ENCODE measurements at regions not wholly inside any gene's neighbourhood (a gene's known extent, or its start where the extent isn't known, plus 50 kb on each side); places are given as distances from the start of the nearest gene placed in this dataset.
"Not testable (repeated sequence)": the region's sequence is repeated elsewhere in the genome, so short reads cannot be mapped to it uniquely, and the experiment has no call there.

GRCh38 chr1:177665935-177666334 is 303.9 kb downstream of the SEC16B start:
- H3K4me3 Mint-ChIP-seq = no peak overlapping the region
- no peaks in the 10 kb centered on the region for H3K4me1 Mint-ChIP-seq
- H3K27me3 Mint-ChIP-seq = no peaks in the 10 kb centered on the region
- ATAC-seq = no peak
- H3K27ac Mint-ChIP-seq = no peak overlapping the region
- no peak for DNase-seq
- H3K9me3 Mint-ChIP-seq = peaks cover 3 to 7% of the 10 kb centered on the region in 2 donors

DNA sequence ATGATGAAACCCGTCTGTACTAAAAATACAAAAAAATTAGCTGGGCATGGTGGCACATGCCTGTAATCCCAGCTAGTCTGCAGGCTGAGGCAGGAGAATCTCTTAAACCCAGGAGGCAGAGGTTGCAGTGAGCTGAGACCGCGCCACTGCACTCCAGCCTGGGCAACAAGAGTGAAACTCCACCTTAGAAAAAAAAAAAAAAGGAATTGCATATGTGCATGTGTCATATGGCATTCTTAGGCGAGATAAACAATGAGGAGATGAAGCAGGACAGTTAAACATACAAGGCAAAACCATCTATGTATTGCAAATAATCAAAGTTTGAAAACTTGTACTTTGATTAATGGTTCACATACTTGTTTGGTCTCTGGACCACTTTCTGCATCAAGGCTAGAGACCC is 305.1 kb downstream of the SEC16B start:
- ATAC-seq, H3K27me3 Mint-ChIP-seq, H3K27ac Mint-ChIP-seq, H3K9me3 Mint-ChIP-seq, DNase-seq, H3K4me1 Mint-ChIP-seq, H3K4me3 Mint-ChIP-seq: not testable (repeated sequence)

- no peak overlapping the region for H3K27ac Mint-ChIP-seq
- no peaks in the 10 kb centered on the region for H3K27me3 Mint-ChIP-seq
- no peak for DNase-seq
- no peaks in the 10 kb centered on the region for H3K4me1 Mint-ChIP-seq
- no peak for ATAC-seq
- H3K9me3 Mint-ChIP-seq = peaks cover 8 to 17% of the 10 kb centered on the region in 2 donors
- H3K4me3 Mint-ChIP-seq = no peak overlapping the region
Observed at GRCh38 chr1:177660188-177660587, 309.7 kb downstream of the SEC16B start.

DNA sequence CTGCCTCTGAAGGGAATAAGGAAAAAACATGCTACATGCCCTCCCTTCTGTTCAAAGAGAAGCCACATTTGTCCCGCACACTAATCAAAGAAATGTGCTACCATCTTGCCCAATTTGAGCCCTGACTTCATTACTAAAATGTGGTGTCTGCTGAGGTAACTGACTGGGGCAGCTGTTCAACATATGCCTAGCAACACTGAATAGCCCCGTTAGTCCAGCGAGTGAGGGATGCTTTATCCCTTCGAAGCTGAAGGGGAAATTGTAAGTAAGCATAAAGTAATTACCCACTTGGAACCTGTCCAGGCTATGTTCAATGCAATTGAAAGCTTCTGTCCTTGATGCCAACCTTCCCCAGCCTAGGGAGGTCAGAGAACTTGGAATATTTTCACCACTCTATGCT is 310.6 kb downstream of the SEC16B start:
- H3K4me1 Mint-ChIP-seq = no peaks in the 10 kb centered on the region
- no peak overlapping the region for H3K4me3 Mint-ChIP-seq
- H3K27me3 Mint-ChIP-seq = no peaks in the 10 kb centered on the region
- ATAC-seq (no peak), DNase-seq (no peak)
- H3K9me3 Mint-ChIP-seq = peaks cover 8 to 17% of the 10 kb centered on the region in 2 donors
- H3K27ac Mint-ChIP-seq = no peak overlapping the region

DNA sequence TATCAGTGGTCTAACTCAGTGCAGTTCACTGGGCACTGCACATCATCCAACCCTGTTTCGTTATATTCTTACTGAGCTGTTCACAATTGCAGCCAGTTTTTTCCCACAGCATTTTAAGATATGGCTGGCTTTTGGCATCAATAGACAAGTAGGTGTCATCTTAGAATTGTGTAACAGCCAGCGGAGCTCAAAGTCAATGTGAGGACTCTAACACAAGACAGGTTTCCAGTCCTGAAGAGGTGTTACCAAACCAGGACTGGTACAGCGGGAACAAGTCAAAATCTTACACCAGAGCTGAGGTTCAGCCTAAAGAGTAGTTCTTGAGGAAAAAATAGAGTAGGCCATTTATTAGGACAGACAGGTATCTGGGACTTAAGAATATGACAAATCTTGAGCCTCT is 313.3 kb downstream of the SEC16B start:
- H3K9me3 Mint-ChIP-seq = peaks cover 8 to 17% of the 10 kb centered on the region in 2 donors
- H3K4me1 Mint-ChIP-seq = no peaks in the 10 kb centered on the region
- no peaks in the 10 kb centered on the region for H3K27me3 Mint-ChIP-seq
- no peak overlapping the region for H3K27ac Mint-ChIP-seq
- ATAC-seq (no peak), DNase-seq (no peak)
- no peak overlapping the region for H3K4me3 Mint-ChIP-seq

DNA sequence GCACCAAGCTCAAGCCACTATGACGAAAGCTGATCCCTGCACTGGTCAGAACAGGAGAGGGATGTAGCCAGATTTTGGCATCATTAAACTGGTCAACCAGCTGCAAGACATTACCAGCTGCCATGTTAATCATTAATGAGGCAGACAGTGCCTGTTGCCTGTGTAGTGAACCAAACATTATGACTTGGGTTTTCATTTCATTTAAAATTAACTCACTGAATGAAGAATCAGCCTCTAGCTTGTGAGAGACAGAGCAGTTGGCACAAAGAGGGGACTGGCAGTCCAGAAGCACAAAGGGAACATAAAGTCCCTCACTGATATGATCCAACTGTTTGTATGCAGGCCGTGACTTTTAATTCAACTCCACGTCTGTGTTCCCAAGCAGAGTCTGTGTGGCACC is 318.9 kb downstream of the SEC16B start:
- H3K4me1 Mint-ChIP-seq = no peaks in the 10 kb centered on the region
- H3K4me3 Mint-ChIP-seq = no peak overlapping the region
- no peaks in the 10 kb centered on the region for H3K27me3 Mint-ChIP-seq
- no peak for ATAC-seq
- no peak for DNase-seq
- no peak overlapping the region for H3K27ac Mint-ChIP-seq
- peaks cover 0 to 3% of the 10 kb centered on the region in 2 donors for H3K9me3 Mint-ChIP-seq

GRCh38 chr1:177648731-177649265 is 321.1 kb downstream of the SEC16B start:
- H3K27me3 Mint-ChIP-seq = no peaks in the 10 kb centered on the region
- no peaks in the 10 kb centered on the region for H3K4me1 Mint-ChIP-seq
- DNase-seq (no peak), ATAC-seq (no peak)
- H3K27ac Mint-ChIP-seq = no peak overlapping the region
- H3K9me3 Mint-ChIP-seq = peaks cover 7 to 8% of the 10 kb centered on the region in 2 donors
- no peak overlapping the region for H3K4me3 Mint-ChIP-seq

- DNase-seq (no peak), ATAC-seq (no peak)
- Mint-ChIP-seq H3K27ac (no peak overlapping the region), H3K4me3 (no peak overlapping the region), H3K9me3 (peaks cover 7 to 8% of the 10 kb centered on the region in 2 donors), H3K4me1 (no peaks in the 10 kb centered on the region), H3K27me3 (no peaks in the 10 kb centered on the region)
Observed at GRCh38 chr1:177648138-177648537, 321.7 kb downstream of the SEC16B start.

DNA sequence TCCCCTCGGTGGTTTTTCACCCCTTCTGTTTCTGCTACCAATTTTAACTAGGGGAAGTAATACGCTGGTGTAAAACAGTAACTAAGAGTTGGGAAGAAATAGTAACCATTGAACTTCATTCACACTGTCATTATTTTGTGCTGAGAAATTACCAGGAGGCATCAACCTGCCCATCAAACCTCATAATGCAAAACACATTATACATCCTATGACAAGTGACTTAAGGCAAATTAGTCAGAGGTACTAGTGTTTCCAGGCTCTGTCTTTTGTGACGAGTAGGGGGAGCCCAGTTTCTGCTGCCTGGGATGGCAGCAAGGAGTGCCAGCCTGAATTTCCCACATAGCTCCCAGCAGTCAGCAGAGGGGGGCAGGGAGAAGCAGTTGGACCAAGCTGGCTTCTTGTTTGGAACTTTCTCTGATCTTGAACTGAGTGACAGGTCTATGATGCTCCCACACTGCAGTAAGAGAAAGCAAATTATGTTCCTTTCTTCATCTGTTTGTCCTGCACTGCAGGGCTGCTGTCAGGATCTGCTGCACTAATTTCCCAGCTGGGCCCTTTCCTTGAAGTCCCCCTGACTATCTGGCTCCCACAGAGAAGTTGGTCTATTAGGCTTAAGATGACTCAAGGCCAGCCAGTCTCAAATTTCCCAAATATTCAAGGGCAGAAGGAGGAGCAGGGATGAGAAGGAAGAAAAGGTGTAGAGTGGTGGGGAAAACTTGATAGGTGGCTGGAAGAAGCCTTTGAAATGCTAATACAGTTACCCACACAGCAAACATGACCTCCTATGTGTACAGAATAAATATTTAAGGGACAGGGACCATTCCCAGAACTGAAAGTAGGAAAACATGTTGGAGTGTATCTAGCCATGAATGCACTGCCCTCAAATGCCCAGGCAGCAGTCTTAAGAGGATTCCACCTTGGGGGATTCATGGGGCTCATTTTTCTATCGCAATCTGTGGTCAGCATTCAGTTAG is 322.8 kb downstream of the SEC16B start:
- DNase-seq (no peak), ATAC-seq (no peak)
- no peaks in the 10 kb centered on the region for H3K27me3 Mint-ChIP-seq
- H3K4me1 Mint-ChIP-seq = no peaks in the 10 kb centered on the region
- no peak overlapping the region for H3K27ac Mint-ChIP-seq
- H3K4me3 Mint-ChIP-seq = no peak overlapping the region
- H3K9me3 Mint-ChIP-seq = peaks cover 7 to 8% of the 10 kb centered on the region in 2 donors

- H3K9me3 Mint-ChIP-seq = peaks cover 11 to 16% of the 10 kb centered on the region in 2 donors
- H3K4me3 Mint-ChIP-seq = no peak overlapping the region
- no peak for ATAC-seq
- H3K27me3 Mint-ChIP-seq = no peaks in the 10 kb centered on the region
- H3K4me1 Mint-ChIP-seq = no peaks in the 10 kb centered on the region
- DNase-seq = no peak
- no peak overlapping the region for H3K27ac Mint-ChIP-seq
Observed at GRCh38 chr1:177645491-177646190, 324.2 kb downstream of the SEC16B start.

GRCh38 chr1:177640687-177641086 is 329.2 kb downstream of the SEC16B start:
- H3K4me3 Mint-ChIP-seq = no peak overlapping the region
- no peak overlapping the region for H3K27ac Mint-ChIP-seq
- H3K4me1 Mint-ChIP-seq = no peaks in the 10 kb centered on the region
- no peaks in the 10 kb centered on the region for H3K27me3 Mint-ChIP-seq
- peaks cover 9 to 15% of the 10 kb centered on the region in 2 donors for H3K9me3 Mint-ChIP-seq
- no peak for DNase-seq
- no peak for ATAC-seq

GRCh38 chr1:177634151-177634550 is 335.7 kb downstream of the SEC16B start:
- H3K4me3 Mint-ChIP-seq, ATAC-seq, H3K9me3 Mint-ChIP-seq, DNase-seq, H3K27ac Mint-ChIP-seq, H3K4me1 Mint-ChIP-seq, H3K27me3 Mint-ChIP-seq: not testable (repeated sequence)

GRCh38 chr1:177632923-177633615 is 336.8 kb downstream of the SEC16B start:
- ATAC-seq = no peak
- no peak for DNase-seq
- Mint-ChIP-seq H3K4me3 (no peak overlapping the region), H3K4me1 (no peaks in the 10 kb centered on the region), H3K27me3 (no peaks in the 10 kb centered on the region), H3K9me3 (peaks cover 0 to 5% of the 10 kb centered on the region in 2 donors), H3K27ac (no peak overlapping the region)

- Mint-ChIP-seq H3K4me1 (no peaks in the 10 kb centered on the region), H3K9me3 (peaks cover 0 to 5% of the 10 kb centered on the region in 2 donors), H3K27me3 (no peaks in the 10 kb centered on the region)
Observed at GRCh38 chr1:177631770-177632169, 338.1 kb downstream of the SEC16B start.

DNA sequence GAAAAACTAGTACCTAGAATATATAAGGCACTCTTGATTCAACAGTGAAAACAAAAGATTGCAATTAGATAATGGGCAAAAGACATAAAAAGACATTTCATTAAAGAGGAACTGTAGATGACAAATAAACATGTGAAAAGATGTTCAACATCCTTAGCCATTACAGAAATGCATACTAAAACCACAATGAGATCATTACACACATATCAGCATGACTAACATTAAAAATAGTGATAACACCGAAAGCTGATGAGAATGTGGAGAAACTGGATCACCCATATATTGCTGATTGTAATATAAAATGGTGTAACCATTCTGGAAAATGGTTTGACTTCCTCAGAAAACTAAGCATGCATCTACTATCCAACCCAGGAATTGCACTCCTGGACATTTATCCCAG is 340.3 kb downstream of the SEC16B start:
- Mint-ChIP-seq H3K27ac (no peak overlapping the region), H3K27me3 (no peaks in the 10 kb centered on the region), H3K9me3 (peaks cover 0 to 7% of the 10 kb centered on the region in 2 donors), H3K4me1 (no peaks in the 10 kb centered on the region), H3K4me3 (no peak overlapping the region)
- DNase-seq (no peak), ATAC-seq (no peak)

More at GRCh38 chr1:177631770-177632169, 338.1 kb downstream of the SEC16B start:
- Mint-ChIP-seq H3K4me3 (no peak overlapping the region), H3K27ac (no peak overlapping the region)
- ATAC-seq (no peak), DNase-seq (no peak)

Measured in stimulated activated naive CD8-positive, alpha-beta T cell treated with anti-CD3 and anti-CD28 coated beads, Interleukin-15, amount 100 ng/mL, for 72 hours (primary cell).